K562 (cell line): ENCODE measurements at regions not wholly inside any gene's neighbourhood (a gene's known extent, or its start where the extent isn't known, plus 50 kb on each side); places are given as distances from the start of the nearest gene placed in this dataset.

Experiments used
- ATAC-seq: fragments of 200-7000 bp; cut with Tn5 transposase; 3 replicates; pipeline ENCODE4 v1.9.1; 2020; ENCODE audit warnings: moderate library complexity
- BruUV-seq: library from RNA; stranded (reverse); fragments of 400-500 nt; replicated peaks from 2 replicates; lab custom pipeline; 2021; lab: Mats Ljungman, UMichigan
- CTCF ChIA-PET: fragments of 300-600 bp; formaldehyde crosslinking; extraction: SDS; loops from one replicate; lab custom pipeline; 2021; ENCODE audit warnings: low intra/inter-chr PET ratio; lab: Yijun Ruan, JAX
- POLR2A ChIA-PET: fragments of 300-600, 350-650 bp; sonication (Branson Sonifier 250); formaldehyde crosslinking; extraction: SDS; loops from one replicate; lab custom pipeline; 2021; ENCODE audit warnings: antibody characterized with exemption, inconsistent platforms; lab: Yijun Ruan, JAX
- DNase-seq, 4 experiments: peaks; one replicate each; pipeline versions ENCODE4 v3.0.0 to v3.0.0-alpha.2; 2011 to 2018; ENCODE audit warnings: low spot score in 3 of 4, mixed read lengths in 3 of 4; ENCODE audit errors: extremely low read depth in 1 of 4
- FAIRE-seq: peaks from 2 replicates; lab custom pipeline; 2011; peaks lifted over from hg19 to GRCh38; lab: Jason Lieb, UNC
- H2AFZ ChIP-seq: 2 replicates; pipeline ENCODE4 v1.6.0; 2011; ENCODE audit warnings: low read depth, low read length, control low read depth, inconsistent platforms
- H3K27ac ChIP-seq: fragments of 200-600 bp; 3 replicates; pipeline ENCODE4 v1.8.0; 2011; ENCODE audit warnings: low read depth, mild to moderate bottlenecking, control low read depth, inconsistent platforms, low read length, moderate library complexity, mixed read lengths; ENCODE audit errors: extremely low read depth
- H3K27me3 ChIP-seq, 2 experiments: fragments of 300-600 bp in 1 of 2; 2 replicates in 1 of 2; 3 replicates in 1 of 2; pipeline versions ENCODE4 v1.6.0 to v1.8.0; 2011; ENCODE audit warnings: inconsistent platforms in 2 of 2, low read length in 2 of 2, mild to moderate bottlenecking in 1 of 2, mixed read lengths in 1 of 2, moderate library complexity in 1 of 2; ENCODE audit not compliant: control insufficient read depth in 2 of 2, insufficient read depth in 2 of 2
- H3K36me3 ChIP-seq: fragments of 300-600 bp; 3 replicates; pipeline ENCODE4 v1.8.0; 2011; ENCODE audit warnings: mild to moderate bottlenecking, low read length, inconsistent platforms; ENCODE audit not compliant: control insufficient read depth, insufficient read depth
- H3K4me1 ChIP-seq, 2 experiments: fragments of 200-600 bp in 1 of 2; replicated peaks in 1 of 2; 2 replicates in 1 of 2; 3 replicates in 1 of 2; pipeline versions ENCODE4 v1.5.1 to v1.8.0; 2011; ENCODE audit warnings: inconsistent platforms in 2 of 2, low read length in 2 of 2, mild to moderate bottlenecking in 1 of 2, mixed read lengths in 1 of 2, moderate library complexity in 1 of 2; ENCODE audit not compliant: control insufficient read depth in 2 of 2, insufficient read depth in 2 of 2
- H3K4me2 ChIP-seq: 2 replicates; pipeline ENCODE4 v1.6.1; 2011; ENCODE audit warnings: low read length, control low read depth, inconsistent platforms, mixed read lengths; ENCODE audit not compliant: insufficient read depth
- H3K4me3 ChIP-seq: fragments of 200-600 bp; sonication (generic), shearing (Covaris generic); 2 replicates; pipeline ENCODE4 v1.5.1; 2016; ENCODE audit warnings: control low read depth, inconsistent platforms
- H3K79me2 ChIP-seq: fragments of 200-600 bp; 3 replicates; pipeline ENCODE4 v1.8.0; 2011; ENCODE audit warnings: low read length, inconsistent platforms; ENCODE audit not compliant: control insufficient read depth, insufficient read depth
- H3K9ac ChIP-seq, 2 experiments: 2 replicates each; pipeline versions ENCODE4 v1.6.0 to v1.6.1; 2011; ENCODE audit warnings: low read depth in 2 of 2, low read length in 2 of 2, control low read depth in 1 of 2, inconsistent platforms in 1 of 2, mild to moderate bottlenecking in 1 of 2, mixed read lengths in 1 of 2; ENCODE audit not compliant: insufficient read depth in 1 of 2
- H3K9me1 ChIP-seq: one replicate; pipeline ENCODE4 v1.6.0; 2011; ENCODE audit warnings: inconsistent platforms, mild to moderate bottlenecking, low read length, moderate library complexity; ENCODE audit not compliant: control insufficient read depth, insufficient read depth
- H3K9me3 ChIP-seq: replicated peaks from 2 replicates; pipeline ENCODE4 v1.5.1; 2011; ENCODE audit warnings: low read depth, low read length, inconsistent platforms; ENCODE audit not compliant: control insufficient read depth, insufficient read depth
- H4K20me1 ChIP-seq: replicated peaks from 2 replicates; pipeline ENCODE4 v1.6.1; 2011; ENCODE audit warnings: low read length, inconsistent platforms, mixed read lengths; ENCODE audit not compliant: control insufficient read depth, insufficient read depth
- EWSR1 ChIP-seq: fragments of 450-650 bp; IDR thresholded peaks from 2 replicates; pipeline ENCODE4 v1.6.1; 2018; ENCODE audit warnings: borderline replicate concordance, mild to moderate bottlenecking, low read depth, moderate library complexity; ENCODE audit not compliant: partially characterized antibody
- FOS ChIP-seq: IDR thresholded peaks from 3 replicates; pipeline ENCODE4 v1.6.1; 2011; ENCODE audit not compliant: insufficient read length; ENCODE audit errors: extremely low read depth
- HDAC2 ChIP-seq: fragments of 450-650 bp; IDR thresholded peaks from 2 replicates; pipeline ENCODE4 v1.6.1; 2016; ENCODE audit warnings: mild to moderate bottlenecking
- NEUROD1 ChIP-seq: fragments of 150-350 bp; IDR thresholded peaks from 2 replicates; pipeline ENCODE4 v1.6.1; 2014; ENCODE audit warnings: borderline replicate concordance, low read length, low read depth; ENCODE audit not compliant: partially characterized antibody
- NR2F6 ChIP-seq: fragments of 450-650 bp; formaldehyde crosslinking; IDR thresholded peaks from 2 replicates; pipeline ENCODE4 v1.4.0; 2020; ENCODE audit warnings: mild to moderate bottlenecking
- RHOXF2B ChIP-seq: fragments of 250-450 bp; sonication (Bioruptor Pico); conservative IDR thresholded peaks from 2 replicates; pipeline ENCODE4 v1.5.1; 2021
- SIRT6 ChIP-seq: IDR thresholded peaks from one replicate; pipeline ENCODE4 v1.6.1; 2012; ENCODE audit warnings: low read depth, mild to moderate bottlenecking, control low read depth, inconsistent platforms, low read length, moderate library complexity
- ZNF217 ChIP-seq: sonication (generic); formaldehyde crosslinking; IDR thresholded peaks from 2 replicates; pipeline ENCODE4 v1.8.0; 2022; ENCODE audit warnings: mild to moderate bottlenecking, missing genetic modification reagents
- ZNF354B ChIP-seq: fragments of 250-450 bp; sonication (Bioruptor Pico); IDR thresholded peaks from 2 replicates; pipeline ENCODE4 v1.4.0; 2020
- WGBS: fragments of 100-300 bp; shearing (Covaris generic); methylation state at CpG from one replicate; pipeline ENCODE4 v1.1.6; 2016; ENCODE audit warnings: low coverage, mixed read lengths; ENCODE audit not compliant: insufficient coverage; ENCODE audit errors: missing lambda C conversion rate; 5-methylcytosine and 5-hydroxymethylcytosine counted together
- in situ Hi-C: fragments of 300-500 bp; cut with MboI; formaldehyde crosslinking; loops from 4 replicates; pipeline ENCODE4 v1.15.0; 2018; ENCODE audit warnings: inconsistent platforms, mixed read lengths
- intact Hi-C: fragments of 100-400 bp; cut with micrococcal nuclease; formaldehyde crosslinking; loops from 2 replicates; pipeline ENCODE4 v1.14.2; 2022
- TF ChIP-seq, protein P1 (sequence below): sonication (generic); formaldehyde crosslinking; IDR thresholded peaks from 2 replicates; pipeline ENCODE4 v1.8.0; 2022; ENCODE audit warnings: missing genetic modification reagents, mild to moderate bottlenecking, borderline replicate concordance

DNA sequence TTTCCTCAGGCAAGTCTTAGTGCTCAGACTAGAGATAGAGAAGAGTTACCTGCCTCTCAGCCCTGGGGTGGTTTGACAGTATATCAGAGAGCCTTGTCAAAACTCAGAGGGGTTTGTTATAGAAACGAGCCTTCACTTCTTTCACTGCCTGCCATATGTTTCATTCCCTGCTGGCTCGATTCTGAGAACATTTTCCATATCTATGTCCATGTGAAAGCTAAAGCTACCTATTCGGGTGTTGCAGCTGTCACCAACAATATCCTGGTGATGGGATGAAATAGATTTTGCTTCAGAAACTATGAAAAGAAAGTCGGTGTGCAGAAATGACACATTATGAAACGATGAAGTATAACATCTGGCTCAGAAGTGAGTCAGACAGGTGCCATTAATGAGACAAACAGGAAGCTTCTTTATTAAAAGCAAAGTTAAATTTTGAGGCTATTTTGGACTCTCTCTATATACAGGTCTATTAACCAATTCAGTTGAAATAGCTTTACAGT is 56.1 kb upstream of the TANK start:
- no peak for TF ChIP-seq FOS
- TF ChIP-seq HDAC2: no peak
- no peak for TF ChIP-seq NR2F6 (CRISPR knock-in tag)
- no peak for TF ChIP-seq SIRT6
- no peak for FAIRE-seq
- 1% methylated on average over 5 of the region's 5 CpGs for WGBS
- no peak overlapping the region for H3K9ac ChIP-seq
- H3K36me3 ChIP-seq: no peaks in the 10 kb centered on the region
- H3K4me1 ChIP-seq: no peaks in the 10 kb centered on the region
- no peaks in the 10 kb centered on the region; a peak in 1 of 5 replicates for H3K27me3 ChIP-seq
- H3K79me2 ChIP-seq: no peaks in the 10 kb centered on the region
- ChIA-PET CTCF (no interaction called here), POLR2A (interaction anchor here (1.1 kb wide), 1 partner anchor 46 kb away, joined by 4 read pairs; no protein-coding TSS in a partner anchor)
- no peaks in the 10 kb centered on the region for H3K9me1 ChIP-seq
- H2AFZ ChIP-seq: no peak overlapping the region
- intact Hi-C loops (no loop called here), in situ Hi-C loops (no loop called here)
- ATAC-seq: no peak
- no peaks in the 10 kb centered on the region for H3K9me3 ChIP-seq
- H3K4me2 ChIP-seq: no peak overlapping the region
- H3K27ac ChIP-seq: no peak overlapping the region
- no peaks in the 10 kb centered on the region for H4K20me1 ChIP-seq
- BruUV-seq: no TSS peak
- no peak overlapping the region for H3K4me3 ChIP-seq
- DNase-seq: no peak

DNA sequence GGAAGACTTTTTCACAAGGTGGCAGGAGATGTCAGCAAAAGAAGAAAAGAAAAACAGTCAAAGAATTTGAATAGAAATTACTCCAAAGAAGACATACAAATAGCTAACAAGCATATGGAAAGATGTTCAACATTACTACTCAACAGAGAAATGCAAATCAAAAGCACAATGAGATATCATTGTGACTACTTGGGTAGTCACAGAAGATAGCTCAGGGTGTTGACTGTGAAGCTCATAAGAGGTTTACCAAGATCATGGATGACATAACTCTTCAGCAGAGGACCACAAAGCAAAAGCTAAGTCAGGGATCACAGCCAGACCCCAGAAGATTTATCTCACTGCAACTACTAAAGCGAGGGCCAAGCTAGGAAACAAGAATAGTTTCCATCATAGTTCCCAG is 53.0 kb upstream of the TANK start:
- DNase-seq: no peak
- Histone ChIP-seq H3K27ac (no peak overlapping the region), H4K20me1 (no peaks in the 10 kb centered on the region), H3K79me2 (no peaks in the 10 kb centered on the region), H3K9ac (no peak overlapping the region), H3K9me3 (no peaks in the 10 kb centered on the region), H3K4me1 (no peaks in the 10 kb centered on the region), H3K4me2 (no peak overlapping the region), H2AFZ (no peak overlapping the region), H3K27me3 (no peaks in the 10 kb centered on the region; a peak in 3 of 5 replicates), H3K36me3 (no peaks in the 10 kb centered on the region), H3K9me1 (no peaks in the 10 kb centered on the region), H3K4me3 (no peak overlapping the region)
- WGBS: 0% methylated on average over 1 of the region's 1 CpG
- POLR2A ChIA-PET: no interaction called here
- BruUV-seq: no TSS peak
- no peak for TF ChIP-seq ZNF217
- TF ChIP-seq, protein P1, sequence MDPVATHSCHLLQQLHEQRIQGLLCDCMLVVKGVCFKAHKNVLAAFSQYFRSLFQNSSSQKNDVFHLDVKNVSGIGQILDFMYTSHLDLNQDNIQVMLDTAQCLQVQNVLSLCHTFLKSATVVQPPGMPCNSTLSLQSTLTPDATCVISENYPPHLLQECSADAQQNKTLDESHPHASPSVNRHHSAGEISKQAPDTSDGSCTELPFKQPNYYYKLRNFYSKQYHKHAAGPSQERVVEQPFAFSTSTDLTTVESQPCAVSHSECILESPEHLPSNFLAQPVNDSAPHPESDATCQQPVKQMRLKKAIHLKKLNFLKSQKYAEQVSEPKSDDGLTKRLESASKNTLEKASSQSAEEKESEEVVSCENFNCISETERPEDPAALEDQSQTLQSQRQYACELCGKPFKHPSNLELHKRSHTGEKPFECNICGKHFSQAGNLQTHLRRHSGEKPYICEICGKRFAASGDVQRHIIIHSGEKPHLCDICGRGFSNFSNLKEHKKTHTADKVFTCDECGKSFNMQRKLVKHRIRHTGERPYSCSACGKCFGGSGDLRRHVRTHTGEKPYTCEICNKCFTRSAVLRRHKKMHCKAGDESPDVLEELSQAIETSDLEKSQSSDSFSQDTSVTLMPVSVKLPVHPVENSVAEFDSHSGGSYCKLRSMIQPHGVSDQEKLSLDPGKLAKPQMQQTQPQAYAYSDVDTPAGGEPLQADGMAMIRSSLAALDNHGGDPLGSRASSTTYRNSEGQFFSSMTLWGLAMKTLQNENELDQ: no peak
- no peak for TF ChIP-seq RHOXF2B (CRISPR knock-in tag)
- no peak for TF ChIP-seq EWSR1
- no peak for TF ChIP-seq NEUROD1
- no peak for TF ChIP-seq ZNF354B (CRISPR knock-in tag)
- intact Hi-C loops (no loop called here), in situ Hi-C loops (no loop called here)
- CTCF ChIA-PET: no interaction called here
- ATAC-seq: no peak
- FAIRE-seq: no peak
